SK-N-SH (cell line): ENCODE measurements at regions not wholly inside any gene's neighbourhood (a gene's known extent, or its start where the extent isn't known, plus 50 kb on each side); places are given as distances from the start of the nearest gene placed in this dataset.

ENCODE experiments used
- CTCF ChIA-PET: fragments of 300-600, 350-600 bp; formaldehyde crosslinking; extraction: SDS; loops from one replicate; lab custom pipeline; 2021; lab: Yijun Ruan, JAX
- POLR2A ChIA-PET: fragments of 350-600 bp; sonication (Branson Sonifier 250); formaldehyde crosslinking; extraction: SDS; loops from one replicate; lab custom pipeline; 2020; ENCODE audit warnings: antibody characterized with exemption, inconsistent platforms; lab: Yijun Ruan, JAX
- DNase-seq: peaks from one replicate; pipeline ENCODE4 v3.0.0; 2012
- H2AFZ ChIP-seq: fragments of 200-600 bp; sonication (generic); 2 replicates; pipeline ENCODE4 v1.8.1; 2016; ENCODE audit warnings: antibody characterized with exemption, mild to moderate bottlenecking, low read depth
- H3F3A ChIP-seq: fragments of 200-600 bp; sonication (generic); replicated peaks from 2 replicates; pipeline ENCODE3; 2016; ENCODE audit warnings: antibody characterized with exemption, mild to moderate bottlenecking; ENCODE audit not compliant: insufficient read depth
- H3K27ac ChIP-seq, 2 experiments: fragments of 200-500 bp in 1 of 2; fragments of 200-600 bp in 1 of 2; sonication (Bioruptor generic) in 1 of 2; sonication (generic), shearing (Covaris generic) in 1 of 2; 2 replicates each; pipeline versions ENCODE4 v1.5.1 to v1.6.1; 2014 to 2016; ENCODE audit warnings: low read depth in 2 of 2, inconsistent platforms in 1 of 2, low read length in 1 of 2, mild to moderate bottlenecking in 1 of 2, mixed read lengths in 1 of 2
- H3K27me3 ChIP-seq: fragments of 200-600 bp; sonication (generic), shearing (Covaris generic); 2 replicates; pipeline ENCODE4 v1.6.1; 2016; ENCODE audit warnings: mixed run types; ENCODE audit not compliant: insufficient read depth
- H3K36me3 ChIP-seq, 2 experiments: fragments of 200-500 bp in 1 of 2; fragments of 200-600 bp in 1 of 2; sonication (Bioruptor generic) in 1 of 2; sonication (generic) in 1 of 2; replicated peaks in 1 of 2; 2 replicates each; pipeline versions ENCODE3 to v1.5.1; 2014 to 2016; ENCODE audit warnings: low read length in 1 of 2, mild to moderate bottlenecking in 1 of 2; ENCODE audit not compliant: insufficient read depth in 2 of 2, control insufficient read depth in 1 of 2
- H3K4me1 ChIP-seq, 2 experiments: fragments of 200-500 bp in 1 of 2; fragments of 200-600 bp in 1 of 2; sonication (Bioruptor generic) in 1 of 2; sonication (generic), shearing (Covaris generic) in 1 of 2; 2 replicates each; pipeline versions ENCODE4 v1.5.1 to v1.6.1; 2014 to 2016; ENCODE audit warnings: low read depth in 1 of 2, low read length in 1 of 2, mixed run types in 1 of 2; ENCODE audit not compliant: insufficient read depth in 2 of 2, control insufficient read depth in 1 of 2
- H3K4me2 ChIP-seq: fragments of 200-600 bp; sonication (generic), shearing (Covaris generic); 2 replicates; pipeline ENCODE4 v1.6.1; 2017; ENCODE audit warnings: mixed run types
- H3K4me3 ChIP-seq, 2 experiments: fragments of 200-500 bp in 1 of 2; fragments of 200-600 bp in 1 of 2; sonication (Bioruptor generic) in 1 of 2; sonication (generic), shearing (Covaris generic) in 1 of 2; 2 replicates each; pipeline versions ENCODE4 v1.5.1 to v1.8.1; 2014 to 2016; ENCODE audit warnings: low read depth in 2 of 2, inconsistent platforms in 1 of 2, low read length in 1 of 2, mild to moderate bottlenecking in 1 of 2, mixed read lengths in 1 of 2, moderate library complexity in 1 of 2
- H3K79me2 ChIP-seq: fragments of 200-600 bp; sonication (generic); 2 replicates; pipeline ENCODE4 v1.8.1; 2017; ENCODE audit warnings: mild to moderate bottlenecking; ENCODE audit not compliant: insufficient read depth
- H3K9ac ChIP-seq: fragments of 200-600 bp; sonication (generic); 2 replicates; pipeline ENCODE4 v1.6.1; 2017; ENCODE audit warnings: mixed run types
- H3K9me2 ChIP-seq: fragments of 200-600 bp; sonication (generic); 2 replicates; pipeline ENCODE4 v1.6.1; 2017; ENCODE audit warnings: mixed run types
- H3K9me3 ChIP-seq: fragments of 200-600 bp; sonication (generic); 2 replicates; pipeline ENCODE4 v1.6.1; 2017; ENCODE audit warnings: mixed run types, mild to moderate bottlenecking, moderate library complexity
- H4K20me1 ChIP-seq: fragments of 200-600 bp; sonication (generic); 2 replicates; pipeline ENCODE4 v1.6.1; 2017; ENCODE audit warnings: mild to moderate bottlenecking, mixed run types; ENCODE audit not compliant: insufficient read depth
- ELF1 ChIP-seq: IDR thresholded peaks from 2 replicates; pipeline ENCODE4 v1.4.0; 2012
- EP300 ChIP-seq, 2 experiments: IDR thresholded peaks; 2 replicates each; pipeline versions ENCODE4 v1.4.0 to v1.6.1; 2012; ENCODE audit warnings: borderline replicate concordance in 1 of 2, low read depth in 1 of 2, low read length in 1 of 2
- FOSL2 ChIP-seq: IDR thresholded peaks from 2 replicates; pipeline ENCODE4 v1.4.0; 2012; ENCODE audit warnings: low read depth, mild to moderate bottlenecking, moderate library complexity, borderline replicate concordance
- TCF12 ChIP-seq: IDR thresholded peaks from 2 replicates; pipeline ENCODE4 v1.4.0; 2012
- WGBS: methylation state at CpG from one replicate; pipeline ENCODE4 v1.1.6; 2017; ENCODE audit warnings: low lambda C conversion rate; 5-methylcytosine and 5-hydroxymethylcytosine counted together
- TF ChIP-seq, protein P1 (sequence below): IDR thresholded peaks from 2 replicates; pipeline ENCODE4 v1.4.0; 2012; ENCODE audit warnings: low read depth
- TF ChIP-seq, protein P2 (sequence below): IDR thresholded peaks from 2 replicates; pipeline ENCODE4; 2012
- TF ChIP-seq, protein P3 (sequence below): IDR thresholded peaks from 2 replicates; pipeline ENCODE4 v1.4.0; 2012; ENCODE audit warnings: low read depth, borderline replicate concordance
- TF ChIP-seq, protein P4 (sequence below): fragments of 200-600 bp; sonication (generic); IDR thresholded peaks from 2 replicates; pipeline ENCODE4 v1.6.1; 2017; ENCODE audit warnings: antibody characterized with exemption, mild to moderate bottlenecking, moderate library complexity

DNA sequence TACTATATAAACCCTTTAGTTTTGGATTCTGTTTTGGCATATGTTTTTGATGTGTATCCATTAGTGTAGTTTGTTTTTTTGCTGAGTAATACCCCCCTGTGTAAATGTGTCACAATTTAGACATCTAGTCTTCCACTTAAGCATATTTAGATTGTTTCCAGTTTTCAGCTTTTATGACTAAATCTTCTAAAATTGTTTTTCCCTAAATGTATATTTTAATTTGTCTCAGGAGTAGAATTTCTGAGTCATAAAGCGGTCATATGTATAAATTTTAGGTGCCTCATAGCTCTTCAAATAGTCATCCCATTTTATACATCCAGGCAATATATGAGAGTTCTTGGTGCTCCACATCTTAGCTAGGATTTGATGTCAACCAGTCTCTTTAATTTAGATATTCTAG lies 1348.0 kb downstream of the MRPL39 start:
- no peak for DNase-seq
- TF ChIP-seq FOSL2 (0 out of 2 replicates have a peak, but pooled peaks have one; percentile 18), ELF1 (no peak), TCF12 (peak; percentile 42)
- TF ChIP-seq, protein P1, sequence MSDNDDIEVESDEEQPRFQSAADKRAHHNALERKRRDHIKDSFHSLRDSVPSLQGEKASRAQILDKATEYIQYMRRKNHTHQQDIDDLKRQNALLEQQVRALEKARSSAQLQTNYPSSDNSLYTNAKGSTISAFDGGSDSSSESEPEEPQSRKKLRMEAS: no peak
- TF ChIP-seq, protein P2, sequence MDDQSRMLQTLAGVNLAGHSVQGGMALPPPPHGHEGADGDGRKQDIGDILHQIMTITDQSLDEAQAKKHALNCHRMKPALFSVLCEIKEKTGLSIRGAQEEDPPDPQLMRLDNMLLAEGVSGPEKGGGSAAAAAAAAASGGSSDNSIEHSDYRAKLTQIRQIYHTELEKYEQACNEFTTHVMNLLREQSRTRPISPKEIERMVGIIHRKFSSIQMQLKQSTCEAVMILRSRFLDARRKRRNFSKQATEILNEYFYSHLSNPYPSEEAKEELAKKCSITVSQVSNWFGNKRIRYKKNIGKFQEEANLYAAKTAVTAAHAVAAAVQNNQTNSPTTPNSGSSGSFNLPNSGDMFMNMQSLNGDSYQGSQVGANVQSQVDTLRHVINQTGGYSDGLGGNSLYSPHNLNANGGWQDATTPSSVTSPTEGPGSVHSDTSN: peak; percentile 14; the same call in 1 of the 2 replicates
- 32% methylated on average over 1 of the region's 1 CpG for WGBS
- Histone ChIP-seq H2AFZ (no peak overlapping the region), H3K4me2 (no peak overlapping the region), H3K9ac (no peak overlapping the region), H3K79me2 (no peaks in the 10 kb centered on the region), H3K36me3 (no peaks in the 10 kb centered on the region), H4K20me1 (no peaks in the 10 kb centered on the region), H3K4me1 (no peaks in the 10 kb centered on the region), H3K9me3 (no peaks in the 10 kb centered on the region), H3F3A (peaks cover 8% of the 10 kb centered on the region), H3K27me3 (no peaks in the 10 kb centered on the region), H3K4me3 (no peak overlapping the region), H3K27ac (peak overlapping the region in 1 of 2 experiments; percentile 60; a peak in 2 of 4 replicates), H3K9me2 (no peaks in the 10 kb centered on the region)
- CTCF ChIA-PET: no interaction called here
- POLR2A ChIA-PET: no interaction called here

DNA sequence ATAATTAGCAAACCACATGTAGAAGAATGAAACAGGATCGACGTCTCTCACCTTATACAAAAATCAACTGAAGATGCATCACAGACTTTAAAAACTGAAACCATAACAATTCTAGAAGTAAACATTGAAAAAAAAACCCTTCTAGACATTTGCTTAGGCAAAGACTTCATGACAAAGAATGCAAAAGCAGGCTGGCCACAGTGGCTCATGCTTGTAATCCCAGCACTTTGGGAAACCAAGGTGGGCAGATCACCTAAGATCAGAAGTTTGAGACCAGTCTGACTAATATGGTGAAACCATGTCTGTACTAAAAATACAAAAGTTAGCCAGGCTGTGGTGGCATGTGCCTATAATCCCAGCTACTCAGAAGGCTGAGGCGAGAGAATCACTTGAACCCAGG lies 1351.7 kb downstream of the MRPL39 start:
- TF ChIP-seq, protein P3, sequence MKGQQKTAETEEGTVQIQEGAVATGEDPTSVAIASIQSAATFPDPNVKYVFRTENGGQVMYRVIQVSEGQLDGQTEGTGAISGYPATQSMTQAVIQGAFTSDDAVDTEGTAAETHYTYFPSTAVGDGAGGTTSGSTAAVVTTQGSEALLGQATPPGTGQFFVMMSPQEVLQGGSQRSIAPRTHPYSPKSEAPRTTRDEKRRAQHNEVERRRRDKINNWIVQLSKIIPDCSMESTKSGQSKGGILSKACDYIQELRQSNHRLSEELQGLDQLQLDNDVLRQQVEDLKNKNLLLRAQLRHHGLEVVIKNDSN: no peak
- no peak for TF ChIP-seq EP300 (IDR thresholded peaks at IDR 0.05; ENCODE audit: borderline replicate concordance in 1 of 2, low read depth in 1 of 2, low read length in 1 of 2)
- TF ChIP-seq, protein P4, sequence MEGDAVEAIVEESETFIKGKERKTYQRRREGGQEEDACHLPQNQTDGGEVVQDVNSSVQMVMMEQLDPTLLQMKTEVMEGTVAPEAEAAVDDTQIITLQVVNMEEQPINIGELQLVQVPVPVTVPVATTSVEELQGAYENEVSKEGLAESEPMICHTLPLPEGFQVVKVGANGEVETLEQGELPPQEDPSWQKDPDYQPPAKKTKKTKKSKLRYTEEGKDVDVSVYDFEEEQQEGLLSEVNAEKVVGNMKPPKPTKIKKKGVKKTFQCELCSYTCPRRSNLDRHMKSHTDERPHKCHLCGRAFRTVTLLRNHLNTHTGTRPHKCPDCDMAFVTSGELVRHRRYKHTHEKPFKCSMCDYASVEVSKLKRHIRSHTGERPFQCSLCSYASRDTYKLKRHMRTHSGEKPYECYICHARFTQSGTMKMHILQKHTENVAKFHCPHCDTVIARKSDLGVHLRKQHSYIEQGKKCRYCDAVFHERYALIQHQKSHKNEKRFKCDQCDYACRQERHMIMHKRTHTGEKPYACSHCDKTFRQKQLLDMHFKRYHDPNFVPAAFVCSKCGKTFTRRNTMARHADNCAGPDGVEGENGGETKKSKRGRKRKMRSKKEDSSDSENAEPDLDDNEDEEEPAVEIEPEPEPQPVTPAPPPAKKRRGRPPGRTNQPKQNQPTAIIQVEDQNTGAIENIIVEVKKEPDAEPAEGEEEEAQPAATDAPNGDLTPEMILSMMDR: no peak
- TF ChIP-seq, all 33 proteins: peak for 0

More for the DNA sequence above, 1351.7 kb downstream of the MRPL39 start:
- H3K9me3 ChIP-seq: no peaks in the 10 kb centered on the region
- no peak for DNase-seq
- no peaks in the 10 kb centered on the region for H3K79me2 ChIP-seq
- no peak overlapping the region for H2AFZ ChIP-seq
- no peaks in the 10 kb centered on the region for H3K4me1 ChIP-seq
- H3K9me2 ChIP-seq: no peaks in the 10 kb centered on the region
- H3F3A ChIP-seq: peaks cover 10% of the 10 kb centered on the region
- no peaks in the 10 kb centered on the region for H4K20me1 ChIP-seq
- no peaks in the 10 kb centered on the region for H3K36me3 ChIP-seq
- ChIA-PET POLR2A (no interaction called here), CTCF (no interaction called here)
- H3K4me2 ChIP-seq: no peak overlapping the region
- no peak overlapping the region for H3K9ac ChIP-seq
- no peaks in the 10 kb centered on the region for H3K27me3 ChIP-seq
- H3K4me3 ChIP-seq: no peak overlapping the region
- 51% methylated on average over 3 of the region's 3 CpGs for WGBS
- no peak overlapping the region for H3K27ac ChIP-seq
